GM19043 (cell line): ENCODE measurements at regions not wholly inside any gene's neighbourhood (a gene's known extent, or its start where the extent isn't known, plus 50 kb on each side); places are given as distances from the start of the nearest gene placed in this dataset.
A peak's percentile ranks its signal among the peaks of the same experiment; 100 is the strongest.
"Not testable (repeated sequence)": the region's sequence is repeated elsewhere in the genome, so short reads cannot be mapped to it uniquely, and the experiment has no call there.

ENCODE experiments used
- ATAC-seq: cut with Tn5 transposase; IDR thresholded peaks from one replicate; pipeline ENCODE4 v1.9.1; 2021; ENCODE audit warnings: low read depth; ENCODE audit not compliant: unreplicated experiment

- ATAC-seq: no peak
Observed at GRCh38 chr5:42950116-42950455, 90.0 kb downstream of the ANXA2R start.

GRCh38 chr5:42949348-42950115 lies 90.6 kb downstream of the ANXA2R start:
- ATAC-seq: peak; percentile 64

- no peak for ATAC-seq
Observed at GRCh38 chr5:42948961-42949347, 91.2 kb downstream of the ANXA2R start.

- ATAC-seq: no peak
Observed at GRCh38 chr5:42944989-42945388, 95.1 kb downstream of the ANXA2R start.

GRCh38 chr5:42943931-42944631 lies 96.0 kb downstream of the ANXA2R start:
- no peak for ATAC-seq

GRCh38 chr5:42940853-42941252 lies 99.3 kb downstream of the ANXA2R start:
- ATAC-seq: no peak

- ATAC-seq: not testable (repeated sequence)
Observed at GRCh38 chr5:42932011-42932410, 108.1 kb downstream of the ANXA2R start.

GRCh38 chr5:42931451-42931850 lies 108.7 kb downstream of the ANXA2R start:
- not testable (repeated sequence) for ATAC-seq

- ATAC-seq: no peak
Observed at GRCh38 chr5:42930934-42931333, 109.2 kb downstream of the ANXA2R start.

GRCh38 chr5:42929871-42930270 lies 110.2 kb downstream of the ANXA2R start:
- no peak for ATAC-seq

GRCh38 chr5:42927730-42928129 lies 112.4 kb downstream of the ANXA2R start:
- no peak for ATAC-seq

- no peak for ATAC-seq
Observed at GRCh38 chr5:42924686-42925085, 113.0 kb upstream of the SELENOP start.

- no peak for ATAC-seq
Observed at GRCh38 chr5:42924226-42924625, 112.5 kb upstream of the SELENOP start.

- ATAC-seq: no peak
Observed at GRCh38 chr5:42923710-42924109, 112.0 kb upstream of the SELENOP start.

GRCh38 chr5:42919600-42919999 lies 107.9 kb upstream of the SELENOP start:
- ATAC-seq: no peak

- ATAC-seq: no peak
Observed at GRCh38 chr5:42915306-42915866, 103.7 kb upstream of the SELENOP start.

GRCh38 chr5:42912184-42912798 lies 100.6 kb upstream of the SELENOP start:
- ATAC-seq: no peak

- peak; percentile 94 for ATAC-seq
Observed at GRCh38 chr5:42908509-42909488, 97.1 kb upstream of the SELENOP start.

- no peak for ATAC-seq
Observed at GRCh38 chr5:42908086-42908485, 96.4 kb upstream of the SELENOP start.

- ATAC-seq: no peak
Observed at GRCh38 chr5:42905827-42906226, 94.1 kb upstream of the SELENOP start.
